ENCODE measurements at regions not wholly inside any gene's neighbourhood (a gene's known extent, or its start where the extent isn't known, plus 50 kb on each side); places are given as distances from the start of the nearest gene placed in this dataset.

DNA sequence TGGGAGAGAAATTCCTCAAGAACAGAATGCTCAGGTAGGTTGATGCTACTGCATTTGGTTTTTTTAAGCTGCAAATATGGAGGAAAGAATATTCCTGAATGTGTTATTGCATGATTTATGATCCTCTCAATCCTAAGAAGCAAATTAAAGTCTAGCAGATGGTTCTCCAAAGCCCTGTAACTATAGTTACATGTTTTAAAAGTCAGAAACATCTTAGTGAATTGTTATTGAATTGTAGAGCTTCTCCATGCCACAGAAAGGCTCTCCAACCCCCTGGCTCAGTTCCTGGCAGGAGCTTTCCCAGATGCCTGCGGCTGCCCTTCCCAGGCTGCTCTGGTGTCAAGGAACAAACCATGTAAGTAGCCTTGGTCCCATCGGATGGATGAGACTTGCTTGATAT is 227.8 kb upstream of the GATB start (continued):
- TF ChIP-seq, protein P1, sequence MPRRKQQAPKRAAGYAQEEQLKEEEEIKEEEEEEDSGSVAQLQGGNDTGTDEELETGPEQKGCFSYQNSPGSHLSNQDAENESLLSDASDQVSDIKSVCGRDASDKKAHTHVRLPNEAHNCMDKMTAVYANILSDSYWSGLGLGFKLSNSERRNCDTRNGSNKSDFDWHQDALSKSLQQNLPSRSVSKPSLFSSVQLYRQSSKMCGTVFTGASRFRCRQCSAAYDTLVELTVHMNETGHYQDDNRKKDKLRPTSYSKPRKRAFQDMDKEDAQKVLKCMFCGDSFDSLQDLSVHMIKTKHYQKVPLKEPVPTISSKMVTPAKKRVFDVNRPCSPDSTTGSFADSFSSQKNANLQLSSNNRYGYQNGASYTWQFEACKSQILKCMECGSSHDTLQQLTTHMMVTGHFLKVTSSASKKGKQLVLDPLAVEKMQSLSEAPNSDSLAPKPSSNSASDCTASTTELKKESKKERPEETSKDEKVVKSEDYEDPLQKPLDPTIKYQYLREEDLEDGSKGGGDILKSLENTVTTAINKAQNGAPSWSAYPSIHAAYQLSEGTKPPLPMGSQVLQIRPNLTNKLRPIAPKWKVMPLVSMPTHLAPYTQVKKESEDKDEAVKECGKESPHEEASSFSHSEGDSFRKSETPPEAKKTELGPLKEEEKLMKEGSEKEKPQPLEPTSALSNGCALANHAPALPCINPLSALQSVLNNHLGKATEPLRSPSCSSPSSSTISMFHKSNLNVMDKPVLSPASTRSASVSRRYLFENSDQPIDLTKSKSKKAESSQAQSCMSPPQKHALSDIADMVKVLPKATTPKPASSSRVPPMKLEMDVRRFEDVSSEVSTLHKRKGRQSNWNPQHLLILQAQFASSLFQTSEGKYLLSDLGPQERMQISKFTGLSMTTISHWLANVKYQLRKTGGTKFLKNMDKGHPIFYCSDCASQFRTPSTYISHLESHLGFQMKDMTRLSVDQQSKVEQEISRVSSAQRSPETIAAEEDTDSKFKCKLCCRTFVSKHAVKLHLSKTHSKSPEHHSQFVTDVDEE (CRISPR knock-in tag; IDR thresholded peaks at IDR 0.05), result no peak
- TF ChIP-seq PPARA (CRISPR knock-in tag; IDR thresholded peaks at IDR 0.05; ENCODE audit: borderline replicate concordance) (no peak), TCF4 (CRISPR knock-in tag; IDR thresholded peaks at IDR 0.05; ENCODE audit: borderline replicate concordance) (no peak)

GRCh38 chr4:151987606-151988005 is 226.8 kb upstream of the GATB start:
- no peak for ATAC-seq
- no peak for TF ChIP-seq ZC3H10 (CRISPR knock-in tag; IDR thresholded peaks at IDR 0.05)
- no peak for TF ChIP-seq ZFP3 (CRISPR knock-in tag; IDR thresholded peaks at IDR 0.05)
- TF ChIP-seq CSRNP3 (CRISPR knock-in tag; IDR thresholded peaks at IDR 0.05), result no peak
- no peak for TF ChIP-seq OSR1 (CRISPR knock-in tag; IDR thresholded peaks at IDR 0.05)
- TF ChIP-seq, protein P1 (CRISPR knock-in tag; IDR thresholded peaks at IDR 0.05), result no peak
- TF ChIP-seq TOX (CRISPR knock-in tag; IDR thresholded peaks at IDR 0.05; ENCODE audit: borderline replicate concordance), result no peak
- no peak for TF ChIP-seq CREB5 (CRISPR knock-in tag; IDR thresholded peaks at IDR 0.05; ENCODE audit: low read depth)
- no peak for TF ChIP-seq ZNF70 (CRISPR knock-in tag; IDR thresholded peaks at IDR 0.05)
- no peak for TF ChIP-seq ESRRG (CRISPR knock-in tag; IDR thresholded peaks at IDR 0.05)
- TF ChIP-seq ZNF8 (CRISPR knock-in tag; IDR thresholded peaks at IDR 0.05), result no peak

GRCh38 chr4:151983854-151984253 is 223.0 kb upstream of the GATB start:
- ATAC-seq, result no peak
- TF ChIP-seq GLIS3 (CRISPR knock-in tag; IDR thresholded peaks at IDR 0.05), result no peak
- TF ChIP-seq POU6F1 (CRISPR knock-in tag; IDR thresholded peaks at IDR 0.05; ENCODE audit: borderline replicate concordance, low read depth), result no peak
- TF ChIP-seq TCF4 (CRISPR knock-in tag; IDR thresholded peaks at IDR 0.05; ENCODE audit: borderline replicate concordance), result no peak
- TF ChIP-seq, protein P1 (CRISPR knock-in tag; IDR thresholded peaks at IDR 0.05), result no peak
- TF ChIP-seq ZC3H10 (CRISPR knock-in tag; IDR thresholded peaks at IDR 0.05), result no peak
- no peak for TF ChIP-seq PATZ1 (CRISPR knock-in tag; IDR thresholded peaks at IDR 0.05; ENCODE audit: borderline replicate concordance)
- no peak for TF ChIP-seq CREB5 (CRISPR knock-in tag; IDR thresholded peaks at IDR 0.05; ENCODE audit: low read depth)
- TF ChIP-seq ZFP3 (CRISPR knock-in tag; IDR thresholded peaks at IDR 0.05), result no peak
- TF ChIP-seq TOX (CRISPR knock-in tag; IDR thresholded peaks at IDR 0.05; ENCODE audit: borderline replicate concordance), result no peak
- TF ChIP-seq ISL1 (CRISPR knock-in tag; IDR thresholded peaks at IDR 0.05), result no peak
- TF ChIP-seq PPARA (CRISPR knock-in tag; IDR thresholded peaks at IDR 0.05; ENCODE audit: borderline replicate concordance), result no peak
